ENCODE measurements at regions not wholly inside any gene's neighbourhood (a gene's known extent, or its start where the extent isn't known, plus 50 kb on each side); places are given as distances from the start of the nearest gene placed in this dataset.

- Histone ChIP-seq H3K36me3 (no peaks in the 10 kb centered on the region), H3K4me3 (no peak overlapping the region), H3K9me3 (no peaks in the 10 kb centered on the region), H3K4me1 (peaks cover 0 to 9% (median 0%) of the 10 kb centered on the region in 4 donors), H3K27ac (no peak overlapping the region), H3K27me3 (no peaks in the 10 kb centered on the region)
- 52 to 78% (median 68%) methylated on average over 5 of the region's 5 CpGs for WGBS, 5 donors
- TF ChIP-seq CTCF (IDR thresholded peaks at IDR 0.05), result no peak
- TF ChIP-seq POLR2A (IDR thresholded peaks at IDR 0.05), result no peak
- TF ChIP-seq EP300 (IDR thresholded peaks at IDR 0.05), result no peak
- no peak for TF ChIP-seq POLR2AphosphoS5 (IDR thresholded peaks at IDR 0.05)
- DNase-seq, result peak in 1 of 2 donors; percentile 16
- intact Hi-C loops (cut with DNase I; ENCODE audit: low total_unique reads), result no loop called here
Observed at GRCh38 chr1:222288053-222288452, 259.9 kb downstream of the HHIPL2 start.

- Histone ChIP-seq H3K27ac (no peak overlapping the region), H3K36me3 (no peaks in the 10 kb centered on the region), H3K4me1 (peaks cover 0 to 9% (median 0%) of the 10 kb centered on the region in 4 donors), H3K9me3 (no peaks in the 10 kb centered on the region), H3K4me3 (no peak overlapping the region), H3K27me3 (no peaks in the 10 kb centered on the region)
- 55 to 72% (median 62%) methylated on average over 3 of the region's 3 CpGs for WGBS, 5 donors
- TF ChIP-seq POLR2A (IDR thresholded peaks at IDR 0.05), result no peak
- TF ChIP-seq CTCF (IDR thresholded peaks at IDR 0.05), result no peak
- TF ChIP-seq POLR2AphosphoS5 (IDR thresholded peaks at IDR 0.05), result no peak
- TF ChIP-seq EP300 (IDR thresholded peaks at IDR 0.05), result no peak
- intact Hi-C loops (cut with DNase I; ENCODE audit: low total_unique reads), result no loop called here
- no peak for DNase-seq
Observed at GRCh38 chr1:222286011-222286410, 261.9 kb downstream of the HHIPL2 start.

GRCh38 chr1:222285526-222285925 is 262.4 kb downstream of the HHIPL2 start:
- Histone ChIP-seq H3K27me3 (no peaks in the 10 kb centered on the region), H3K4me3 (no peak overlapping the region), H3K4me1 (peaks cover 0 to 9% (median 0%) of the 10 kb centered on the region in 4 donors), H3K9me3 (no peaks in the 10 kb centered on the region), H3K27ac (no peak overlapping the region), H3K36me3 (no peaks in the 10 kb centered on the region)
- intact Hi-C loops (cut with DNase I; ENCODE audit: low total_unique reads), result no loop called here
- WGBS, 5 donors, result 53 to 79% (median 63%) methylated on average over 1 of the region's 1 CpG
- no peak for DNase-seq
- no peak for TF ChIP-seq EP300 (IDR thresholded peaks at IDR 0.05)
- no peak for TF ChIP-seq POLR2AphosphoS5 (IDR thresholded peaks at IDR 0.05)
- no peak for TF ChIP-seq CTCF (IDR thresholded peaks at IDR 0.05)
- TF ChIP-seq POLR2A (IDR thresholded peaks at IDR 0.05), result no peak

GRCh38 chr1:222284466-222284865 is 263.4 kb downstream of the HHIPL2 start:
- no peak overlapping the region for H3K27ac ChIP-seq
- H3K4me3 ChIP-seq, result no peak overlapping the region
- H3K4me1 ChIP-seq, result peaks cover 0 to 9% (median 0%) of the 10 kb centered on the region in 4 donors
- H3K27me3 ChIP-seq, result no peaks in the 10 kb centered on the region
- DNase-seq, result no peak
- no peaks in the 10 kb centered on the region for H3K36me3 ChIP-seq
- H3K9me3 ChIP-seq, result no peaks in the 10 kb centered on the region
- intact Hi-C loops (cut with DNase I; ENCODE audit: low total_unique reads), result no loop called here
- TF ChIP-seq EP300 (IDR thresholded peaks at IDR 0.05) (no peak), POLR2A (IDR thresholded peaks at IDR 0.05) (no peak), CTCF (IDR thresholded peaks at IDR 0.05) (no peak), POLR2AphosphoS5 (IDR thresholded peaks at IDR 0.05) (no peak)

All from stomach (tissue), 8 donors.